ENCODE measurements at regions not wholly inside any gene's neighbourhood (a gene's known extent, or its start where the extent isn't known, plus 50 kb on each side); places are given as distances from the start of the nearest gene placed in this dataset.

GRCh38 chr14:89484051-89484844 lies 67.2 kb upstream of the FOXN3 start:
- intact Hi-C loops (cut with micrococcal nuclease): no loop called here
- H3K27me3 Mint-ChIP-seq: no peaks in the 10 kb centered on the region
- peaks cover 29% of the 10 kb centered on the region for H3K4me1 Mint-ChIP-seq (ENCODE audit: low read depth)
- peaks cover 28% of the 10 kb centered on the region for H3K36me3 Mint-ChIP-seq (ENCODE audit: low read depth)
- ATAC-seq (no peak), DNase-seq (no peak)
- H3K4me3 Mint-ChIP-seq: no peak overlapping the region
- H3K27ac Mint-ChIP-seq: peak overlapping the region; percentile 13
- H3K9me3 Mint-ChIP-seq: no peaks in the 10 kb centered on the region
- TF ChIP-seq CTCF (IDR thresholded peaks at IDR 0.05): no peak
- POLR2A ChIA-PET: no interaction called here
- CTCF ChIA-PET: interaction anchor here (1.5 kb wide), 1 partner anchor 17 kb away, joined by 3 read pairs; no protein-coding TSS in a partner anchor

- intact Hi-C loops (cut with micrococcal nuclease): no loop called here
- peaks cover 43% of the 10 kb centered on the region for H3K4me1 Mint-ChIP-seq (ENCODE audit: low read depth)
- ATAC-seq (no peak), DNase-seq (no peak)
- H3K27me3 Mint-ChIP-seq: no peaks in the 10 kb centered on the region
- POLR2A ChIA-PET: no interaction called here
- H3K27ac Mint-ChIP-seq: no peak overlapping the region
- H3K9me3 Mint-ChIP-seq: peaks cover 3% of the 10 kb centered on the region
- no peak overlapping the region for H3K4me3 Mint-ChIP-seq
- CTCF ChIA-PET: no interaction called here
- TF ChIP-seq CTCF (IDR thresholded peaks at IDR 0.05): no peak
- H3K36me3 Mint-ChIP-seq (ENCODE audit: low read depth): peaks cover 36% of the 10 kb centered on the region
Observed at GRCh38 chr14:89481196-89481595, 64.2 kb upstream of the FOXN3 start.

GRCh38 chr14:89480278-89480677 lies 63.2 kb upstream of the FOXN3 start:
- Mint-ChIP-seq H3K36me3 (ENCODE audit: low read depth) (peaks cover 31% of the 10 kb centered on the region), H3K27ac (no peak overlapping the region), H3K27me3 (no peaks in the 10 kb centered on the region), H3K4me3 (no peak overlapping the region), H3K9me3 (peaks cover 3% of the 10 kb centered on the region), H3K4me1 (ENCODE audit: low read depth) (peaks cover 42% of the 10 kb centered on the region)
- no peak for DNase-seq
- intact Hi-C loops (cut with micrococcal nuclease): no loop called here
- ChIA-PET CTCF (interaction anchor here (2.1 kb wide), 1 partner anchor 24 kb away, joined by 8 read pairs; no protein-coding TSS in a partner anchor), POLR2A (interaction anchor here (0.6 kb wide), 1 partner anchor 1746 kb away, joined by 3 read pairs; no protein-coding TSS in a partner anchor)
- no peak for TF ChIP-seq CTCF (IDR thresholded peaks at IDR 0.05)
- no peak for ATAC-seq

GRCh38 chr14:89479802-89480201 lies 62.8 kb upstream of the FOXN3 start:
- ChIA-PET CTCF (interaction anchor here (0.6 to 2.1 kb wide), 5 partner anchors 10 to 286 kb away, joined by 3 to 8 read pairs (median 3); no protein-coding TSS in a partner anchor), POLR2A (no interaction called here)
- ATAC-seq: no peak
- peaks cover 3% of the 10 kb centered on the region for H3K9me3 Mint-ChIP-seq
- TF ChIP-seq CTCF (IDR thresholded peaks at IDR 0.05): no peak
- H3K36me3 Mint-ChIP-seq (ENCODE audit: low read depth): peaks cover 30% of the 10 kb centered on the region
- H3K27me3 Mint-ChIP-seq: no peaks in the 10 kb centered on the region
- no peak overlapping the region for H3K27ac Mint-ChIP-seq
- no peak for DNase-seq
- peaks cover 40% of the 10 kb centered on the region for H3K4me1 Mint-ChIP-seq (ENCODE audit: low read depth)
- intact Hi-C loops (cut with micrococcal nuclease): no loop called here
- no peak overlapping the region for H3K4me3 Mint-ChIP-seq

GRCh38 chr14:89477391-89477790 lies 60.4 kb upstream of the FOXN3 start:
- H3K36me3 Mint-ChIP-seq (ENCODE audit: low read depth): peaks cover 24% of the 10 kb centered on the region
- ChIA-PET CTCF (no interaction called here), POLR2A (no interaction called here)
- TF ChIP-seq CTCF (IDR thresholded peaks at IDR 0.05): no peak
- intact Hi-C loops (cut with micrococcal nuclease): no loop called here
- peaks cover 3% of the 10 kb centered on the region for H3K9me3 Mint-ChIP-seq
- H3K27me3 Mint-ChIP-seq: no peaks in the 10 kb centered on the region
- no peak overlapping the region for H3K27ac Mint-ChIP-seq
- no peak overlapping the region for H3K4me3 Mint-ChIP-seq
- ATAC-seq (no peak), DNase-seq (no peak)
- H3K4me1 Mint-ChIP-seq (ENCODE audit: low read depth): peaks cover 36% of the 10 kb centered on the region

All from activated CD8-positive, alpha-beta T cell treated with anti-CD3 and anti-CD28 coated beads for 36 hours (primary cell).